AG04450 (cell line): ENCODE measurements at regions not wholly inside any gene's neighbourhood (a gene's known extent, or its start where the extent isn't known, plus 50 kb on each side); places are given as distances from the start of the nearest gene placed in this dataset.

Source experiments
- CTCF ChIA-PET: fragments of 300-600, 350-600 bp; formaldehyde crosslinking; extraction: SDS; loops from one replicate; lab custom pipeline; 2022; ENCODE audit warnings: antibody characterized with exemption, inconsistent platforms; lab: Charles Lee
- POLR2A ChIA-PET: fragments of 350-600 bp; formaldehyde crosslinking; extraction: SDS; loops from one replicate; lab custom pipeline; 2021; ENCODE audit warnings: antibody characterized with exemption, inconsistent platforms; lab: Yijun Ruan, JAX
- DNase-seq: peaks from one replicate; pipeline ENCODE4 v3.0.0-alpha.2; 2011; ENCODE audit warnings: low read depth, low spot score
- H3K27ac ChIP-seq: one replicate; pipeline ENCODE4 v1.5.1; 2012; ENCODE audit warnings: low read depth, low read length, control low read depth
- H3K27me3 ChIP-seq: one replicate; pipeline ENCODE4 v1.6.0; 2012; ENCODE audit warnings: low read length; ENCODE audit not compliant: control insufficient read depth, insufficient read depth
- H3K4me3 ChIP-seq: 2 replicates; pipeline ENCODE4 v1.5.1; 2011; ENCODE audit warnings: mild to moderate bottlenecking, low read depth, low read length, control low read depth
- H3K9me3 ChIP-seq: 2 replicates; pipeline ENCODE4 v1.5.1; 2012; ENCODE audit warnings: low read length; ENCODE audit not compliant: control insufficient read depth, insufficient read depth
- CTCF ChIP-seq: IDR thresholded peaks from 2 replicates; pipeline ENCODE4 v1.5.1; 2011; ENCODE audit warnings: low read depth, low read length, control low read depth, inconsistent platforms

GRCh38 chr14:40629144-40629543 lies 977.5 kb upstream of the LRFN5 start:
- no peak overlapping the region for H3K4me3 ChIP-seq
- ChIA-PET POLR2A (no interaction called here), CTCF (no interaction called here)

GRCh38 chr14:40623643-40624042 lies 983.0 kb upstream of the LRFN5 start:
- H3K9me3 ChIP-seq: peaks cover 4% of the 10 kb centered on the region
- no peak overlapping the region for H3K27ac ChIP-seq
- DNase-seq: no peak
- TF ChIP-seq CTCF: no peak
- CTCF ChIA-PET: no interaction called here
- H3K4me3 ChIP-seq: no peak overlapping the region
- POLR2A ChIA-PET: no interaction called here
- H3K27me3 ChIP-seq: no peaks in the 10 kb centered on the region

More at GRCh38 chr14:40629144-40629543, 977.5 kb upstream of the LRFN5 start:
- Histone ChIP-seq H3K27me3 (no peaks in the 10 kb centered on the region), H3K9me3 (peaks cover 14% of the 10 kb centered on the region), H3K27ac (no peak overlapping the region)
- DNase-seq: no peak
- no peak for TF ChIP-seq CTCF

GRCh38 chr14:40618225-40618898 lies 988.3 kb upstream of the LRFN5 start:
- no peak for TF ChIP-seq CTCF
- H3K9me3 ChIP-seq: no peaks in the 10 kb centered on the region; the same call in 1 of the 2 replicates
- no peaks in the 10 kb centered on the region for H3K27me3 ChIP-seq
- POLR2A ChIA-PET: no interaction called here
- CTCF ChIA-PET: no interaction called here
- H3K27ac ChIP-seq: no peak overlapping the region
- no peak overlapping the region for H3K4me3 ChIP-seq
- DNase-seq: no peak

GRCh38 chr14:40616579-40616978 lies 990.1 kb upstream of the LRFN5 start:
- Histone ChIP-seq H3K27me3 (no peaks in the 10 kb centered on the region), H3K27ac (no peak overlapping the region), H3K4me3 (no peak overlapping the region), H3K9me3 (no peaks in the 10 kb centered on the region; the same call in 1 of the 2 replicates)
- no peak for TF ChIP-seq CTCF
- CTCF ChIA-PET: no interaction called here
- no peak for DNase-seq
- POLR2A ChIA-PET: no interaction called here

GRCh38 chr14:40601063-40601462 lies 1005.6 kb upstream of the LRFN5 start:
- Histone ChIP-seq H3K27me3 (no peaks in the 10 kb centered on the region), H3K9me3 (peaks cover 2% of the 10 kb centered on the region), H3K27ac (no peak overlapping the region), H3K4me3 (no peak overlapping the region)
- ChIA-PET CTCF (no interaction called here), POLR2A (no interaction called here)
- no peak for DNase-seq
- no peak for TF ChIP-seq CTCF
